Peyer's patch (tissue), 4 donors: ENCODE measurements at regions not wholly inside any gene's neighbourhood (a gene's known extent, or its start where the extent isn't known, plus 50 kb on each side); places are given as distances from the start of the nearest gene placed in this dataset.

ENCODE experiments used
- DNase-seq, 3 donors: peaks; one replicate each; pipeline ENCODE4 v3.0.0-alpha.2; 2017 to 2019
- H3K27ac ChIP-seq, 4 donors: fragments of 200-600 bp; sonication (generic); one replicate each; pipeline ENCODE4 v1.5.1; 2016 to 2019
- H3K27me3 ChIP-seq, 2 donors: fragments of 200-600 bp; sonication (generic); one replicate each; pipeline ENCODE4 v1.5.1; 2019
- H3K36me3 ChIP-seq, 3 donors: fragments of 200-600 bp; sonication (generic); one replicate each; pipeline ENCODE4 v1.5.1; 2016 to 2019
- H3K4me1 ChIP-seq, 4 donors: fragments of 200-600 bp; sonication (generic); one replicate each; pipeline ENCODE4 v1.5.1; 2016 to 2019
- H3K4me3 ChIP-seq, 4 donors: fragments of 200-600 bp; sonication (generic); 1 replicate in 3 of 4; 2 replicates in 1 of 4; pipeline ENCODE4 v1.5.1; 2016 to 2019; ENCODE audit warnings: mild to moderate bottlenecking in 1 of 4
- H3K9me3 ChIP-seq, 4 donors: fragments of 200-600 bp; sonication (generic); one replicate each; pipeline ENCODE4 v1.5.1; 2016 to 2019; ENCODE audit warnings: mild to moderate bottlenecking in 1 of 4
- POLR2A ChIP-seq, 2 donors: fragments of 450-650 bp; IDR thresholded peaks; one replicate each; pipeline ENCODE4 v1.5.1; 2017; ENCODE audit warnings: antibody characterized with exemption in 2 of 2, mild to moderate bottlenecking in 2 of 2, moderate library complexity in 2 of 2
- TF ChIP-seq, protein P1 (sequence below), 6 experiments: fragments of 450-650 bp in 4 of 6; fragments of 200-600 bp in 2 of 6; sonication (generic) in 1 of 6; IDR thresholded peaks; one replicate each; pipeline ENCODE4 v1.5.1; 2017 to 2019; ENCODE audit warnings: antibody characterized with exemption in 6 of 6, mild to moderate bottlenecking in 3 of 6, moderate library complexity in 1 of 6

DNA sequence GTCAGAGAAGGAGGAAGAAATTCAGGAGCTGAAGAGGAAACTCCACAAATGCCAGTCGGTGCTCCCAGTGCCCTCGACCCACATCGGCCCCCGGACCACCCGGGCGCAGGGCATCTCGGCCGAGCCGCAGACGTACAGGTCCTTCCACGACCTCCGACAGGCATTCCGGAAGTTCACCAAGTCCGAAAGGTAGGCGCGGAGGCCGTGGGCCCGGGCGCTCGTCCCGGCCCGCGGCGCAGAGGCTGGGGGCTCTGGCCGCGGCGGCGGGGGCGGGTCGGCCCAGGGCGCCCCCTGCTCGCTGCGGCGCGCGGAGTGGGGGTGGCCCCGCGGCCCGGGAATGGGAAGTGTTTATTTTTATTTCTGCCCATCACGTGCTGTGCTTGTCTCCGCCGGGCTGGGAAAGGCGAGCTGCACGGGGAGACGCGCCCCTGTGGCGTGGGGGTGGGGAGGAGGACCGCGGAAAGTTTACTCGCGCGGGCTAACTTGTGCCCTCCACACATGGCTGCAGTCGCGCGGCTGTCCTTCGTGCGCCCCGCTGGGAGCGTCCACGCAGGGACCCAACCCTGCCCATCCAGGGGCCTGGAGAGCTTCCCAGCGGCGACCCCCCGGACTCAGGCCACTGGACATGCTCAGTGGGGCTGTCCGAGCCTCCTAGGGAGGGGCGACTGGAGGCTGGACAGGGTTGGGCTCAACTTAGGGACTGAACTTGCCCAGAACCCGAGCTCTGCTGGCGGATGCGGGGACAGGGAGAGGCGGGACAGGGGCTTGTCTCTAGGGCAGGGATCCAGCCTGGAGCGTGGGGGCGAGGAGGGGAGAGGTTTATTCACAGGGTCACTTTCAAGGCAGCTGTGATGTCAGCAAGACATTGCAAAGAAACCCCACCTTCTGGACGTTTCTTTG, 82.6 kb upstream of the PRKG1 start:
- Histone ChIP-seq H3K27me3 (no peaks in the 10 kb centered on the region), H3K4me3 (peak overlapping the region; percentile 32 to 92 (median 66)), H3K4me1 (peaks cover 0 to 25% (median 0%) of the 10 kb centered on the region in 4 donors), H3K9me3 (no peaks in the 10 kb centered on the region), H3K36me3 (no peaks in the 10 kb centered on the region), H3K27ac (peak overlapping the region; percentile 49 to 91 (median 80))
- peak in 2 of 3 donors; percentile 59 to 75 for DNase-seq
- peak in 1 of 2 donors; percentile 17 for TF ChIP-seq POLR2A (IDR thresholded peaks at IDR 0.05)
- TF ChIP-seq, protein P1, sequence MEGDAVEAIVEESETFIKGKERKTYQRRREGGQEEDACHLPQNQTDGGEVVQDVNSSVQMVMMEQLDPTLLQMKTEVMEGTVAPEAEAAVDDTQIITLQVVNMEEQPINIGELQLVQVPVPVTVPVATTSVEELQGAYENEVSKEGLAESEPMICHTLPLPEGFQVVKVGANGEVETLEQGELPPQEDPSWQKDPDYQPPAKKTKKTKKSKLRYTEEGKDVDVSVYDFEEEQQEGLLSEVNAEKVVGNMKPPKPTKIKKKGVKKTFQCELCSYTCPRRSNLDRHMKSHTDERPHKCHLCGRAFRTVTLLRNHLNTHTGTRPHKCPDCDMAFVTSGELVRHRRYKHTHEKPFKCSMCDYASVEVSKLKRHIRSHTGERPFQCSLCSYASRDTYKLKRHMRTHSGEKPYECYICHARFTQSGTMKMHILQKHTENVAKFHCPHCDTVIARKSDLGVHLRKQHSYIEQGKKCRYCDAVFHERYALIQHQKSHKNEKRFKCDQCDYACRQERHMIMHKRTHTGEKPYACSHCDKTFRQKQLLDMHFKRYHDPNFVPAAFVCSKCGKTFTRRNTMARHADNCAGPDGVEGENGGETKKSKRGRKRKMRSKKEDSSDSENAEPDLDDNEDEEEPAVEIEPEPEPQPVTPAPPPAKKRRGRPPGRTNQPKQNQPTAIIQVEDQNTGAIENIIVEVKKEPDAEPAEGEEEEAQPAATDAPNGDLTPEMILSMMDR (IDR thresholded peaks at IDR 0.05): no peak

DNA sequence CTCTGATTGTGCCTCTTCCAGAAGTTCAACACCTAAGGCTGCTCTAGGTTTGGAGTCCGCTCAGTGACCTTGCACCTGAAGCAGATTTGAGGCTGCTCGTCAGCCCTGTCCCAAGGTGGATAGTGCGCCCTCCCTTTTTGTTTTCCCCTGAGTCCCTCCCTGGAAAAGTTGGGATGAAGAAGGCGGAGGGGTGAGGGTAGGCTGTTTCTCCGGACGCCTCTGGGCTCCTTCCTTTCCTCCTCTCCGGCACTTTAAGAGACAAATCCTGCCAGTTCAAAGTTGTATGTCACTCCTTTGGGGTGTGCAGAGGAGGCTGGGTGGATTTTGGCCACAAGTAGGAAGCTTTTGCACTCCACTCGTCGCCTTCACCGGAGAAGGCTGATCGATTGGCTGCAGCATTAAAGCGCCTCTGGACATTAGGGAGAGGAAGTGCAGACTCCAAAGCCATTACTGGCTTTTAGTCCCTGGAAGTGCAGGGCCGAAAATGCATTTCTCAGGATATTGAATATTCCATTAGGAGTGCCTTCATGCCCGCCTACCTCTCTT, 81.9 kb upstream of the PRKG1 start:
- no peak for DNase-seq
- Histone ChIP-seq H3K9me3 (no peaks in the 10 kb centered on the region), H3K27ac (peak overlapping the region; percentile 49 to 91 (median 80)), H3K4me3 (peak overlapping the region; percentile 32 to 92 (median 66)), H3K36me3 (no peaks in the 10 kb centered on the region), H3K27me3 (no peaks in the 10 kb centered on the region), H3K4me1 (peaks cover 0 to 25% (median 0%) of the 10 kb centered on the region in 4 donors)
- no peak for TF ChIP-seq POLR2A (IDR thresholded peaks at IDR 0.05)
- TF ChIP-seq, protein P1 (IDR thresholded peaks at IDR 0.05): no peak

DNA sequence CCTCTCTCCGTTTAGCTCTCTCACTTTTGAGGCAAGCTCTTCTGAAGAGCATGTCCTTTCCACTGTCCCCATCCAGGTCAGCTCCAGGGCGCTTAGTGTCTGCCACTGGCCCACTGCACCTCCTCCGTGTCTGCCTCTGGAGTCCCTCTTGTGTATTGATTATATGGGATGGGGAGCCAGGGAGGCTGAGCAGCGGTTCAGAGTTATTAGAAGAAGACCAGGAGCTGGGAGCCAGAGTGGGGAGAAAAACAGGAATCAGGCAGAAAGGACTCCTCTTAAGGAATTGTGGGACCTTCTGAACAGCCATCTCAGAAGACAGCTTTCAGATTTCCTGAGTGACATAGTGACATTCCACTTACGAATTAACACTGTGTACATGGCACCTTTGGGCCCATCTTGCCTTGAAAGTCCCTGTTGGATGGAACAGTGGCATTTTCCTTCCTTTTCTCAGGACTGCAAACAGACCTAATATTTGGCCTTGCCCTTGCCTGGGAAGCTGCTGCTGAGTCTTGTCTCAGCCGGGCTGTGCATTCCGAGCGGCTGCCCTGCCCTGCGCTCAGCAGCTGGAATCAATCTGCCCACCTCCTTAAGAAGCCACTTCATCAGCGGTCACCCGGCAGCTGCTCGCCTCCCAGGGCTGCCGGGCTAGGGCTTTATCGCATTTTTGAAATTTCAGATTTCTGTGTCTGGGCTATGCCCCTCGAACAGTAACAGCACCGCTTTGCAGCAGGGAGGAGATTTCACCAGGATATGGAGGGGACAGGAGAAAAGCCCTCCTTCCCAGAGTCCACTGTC, 81.1 kb upstream of the PRKG1 start:
- Histone ChIP-seq H3K27me3 (no peaks in the 10 kb centered on the region), H3K4me3 (peak overlapping the region in 2 of 4 donors; percentile 84 to 92), H3K9me3 (no peaks in the 10 kb centered on the region), H3K4me1 (peaks cover 0 to 24% (median 0%) of the 10 kb centered on the region in 4 donors), H3K36me3 (no peaks in the 10 kb centered on the region), H3K27ac (peak overlapping the region; percentile 36 to 91 (median 80))
- no peak for TF ChIP-seq POLR2A (IDR thresholded peaks at IDR 0.05)
- TF ChIP-seq, protein P1 (IDR thresholded peaks at IDR 0.05): no peak
- DNase-seq: peak in 1 of 3 donors; percentile 56

DNA sequence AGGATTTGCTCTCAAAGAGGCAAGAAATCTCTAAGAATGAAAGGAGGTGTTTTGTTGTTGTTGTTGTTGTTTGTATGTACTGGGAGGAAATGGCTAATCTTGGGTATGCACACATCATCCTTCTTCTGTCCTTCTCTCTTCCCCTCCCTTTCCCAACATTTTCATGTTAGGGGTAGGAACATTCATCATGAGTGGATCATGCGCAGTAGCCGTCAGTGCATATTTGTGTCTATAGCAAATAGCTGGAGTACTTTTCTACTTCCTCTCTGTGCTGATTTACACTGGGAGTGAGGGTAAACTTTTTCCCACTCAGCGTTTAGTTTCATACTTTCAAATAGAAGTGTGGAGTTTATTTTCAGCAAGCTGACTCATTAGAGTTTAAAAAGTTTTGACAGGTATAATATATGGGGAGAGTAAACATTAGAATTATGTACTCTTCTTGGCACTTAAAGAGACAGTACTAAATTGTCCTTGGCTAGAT, 80.5 kb upstream of the PRKG1 start:
- Histone ChIP-seq H3K4me3 (peak overlapping the region in 2 of 4 donors; percentile 84 to 92), H3K36me3 (no peaks in the 10 kb centered on the region), H3K27ac (peak overlapping the region in 3 of 4 donors; percentile 36 to 91 (median 85)), H3K4me1 (peaks cover 0 to 19% (median 0%) of the 10 kb centered on the region in 4 donors), H3K27me3 (no peaks in the 10 kb centered on the region), H3K9me3 (no peaks in the 10 kb centered on the region)
- DNase-seq: peak in 1 of 3 donors; percentile 54
- TF ChIP-seq, protein P1 (IDR thresholded peaks at IDR 0.05): no peak
- no peak for TF ChIP-seq POLR2A (IDR thresholded peaks at IDR 0.05)

DNA sequence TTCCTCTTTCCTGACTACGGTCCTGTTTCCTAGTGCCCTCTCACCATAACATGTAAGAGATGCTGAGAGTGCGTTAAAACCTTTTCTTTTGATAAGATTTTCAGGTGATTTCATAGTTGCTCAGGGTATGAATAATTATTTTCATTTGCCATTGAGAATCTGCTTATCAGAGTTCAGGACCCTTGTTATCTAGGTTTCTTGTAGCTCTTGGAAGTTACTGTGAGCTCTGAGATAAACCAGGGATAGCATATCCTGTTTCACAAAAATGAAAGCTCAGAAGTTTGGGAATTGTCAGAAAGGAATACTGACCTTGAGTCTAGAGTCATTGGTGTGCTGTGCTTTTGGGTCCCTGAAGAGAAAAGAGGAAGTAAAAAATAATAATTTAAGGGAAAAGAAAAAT, 76.8 kb upstream of the PRKG1 start:
- Histone ChIP-seq H3K4me3 (no peak overlapping the region), H3K36me3 (no peaks in the 10 kb centered on the region), H3K4me1 (peaks cover 0 to 12% (median 0%) of the 10 kb centered on the region in 4 donors), H3K27me3 (no peaks in the 10 kb centered on the region), H3K9me3 (no peaks in the 10 kb centered on the region), H3K27ac (no peak overlapping the region)
- no peak for TF ChIP-seq POLR2A (IDR thresholded peaks at IDR 0.05)
- TF ChIP-seq, protein P1 (IDR thresholded peaks at IDR 0.05): no peak
- DNase-seq: no peak
